Astrocyte (in vitro differentiated cells and primary cell): ENCODE measurements at regions not wholly inside any gene's neighbourhood (a gene's known extent, or its start where the extent isn't known, plus 50 kb on each side); places are given as distances from the start of the nearest gene placed in this dataset.

Experiments used
- DNase-seq: peaks from one replicate; pipeline ENCODE4 v3.0.0-alpha.2; 2010; ENCODE audit warnings: low read depth
- FAIRE-seq: peaks from 2 replicates; lab custom pipeline; 2011; peaks lifted over from hg19 to GRCh38; lab: Jason Lieb, UNC
- H2AFZ ChIP-seq: 2 replicates; pipeline ENCODE4 v1.6.0; 2012; ENCODE audit warnings: low read depth, low read length, inconsistent platforms
- H3K27ac ChIP-seq: 2 replicates; pipeline ENCODE4 v1.5.1; 2011; ENCODE audit warnings: low read depth, low read length, inconsistent platforms
- H3K27me3 ChIP-seq: 2 replicates; pipeline ENCODE4 v1.6.0; 2011; ENCODE audit warnings: low read length, inconsistent platforms; ENCODE audit not compliant: insufficient read depth
- H3K36me3 ChIP-seq: 2 replicates; pipeline ENCODE4 v1.5.1; 2011; ENCODE audit warnings: low read length, inconsistent platforms; ENCODE audit not compliant: insufficient read depth
- H3K4me1 ChIP-seq: 2 replicates; pipeline ENCODE4 v1.5.1; 2011; ENCODE audit warnings: low read length, inconsistent platforms; ENCODE audit not compliant: insufficient read depth
- H3K4me2 ChIP-seq: 2 replicates; pipeline ENCODE4 v1.6.0; 2012; ENCODE audit warnings: low read length, inconsistent platforms
- H3K4me3 ChIP-seq: 2 replicates; pipeline ENCODE4 v1.5.1; 2011; ENCODE audit warnings: low read depth, mild to moderate bottlenecking, low read length, inconsistent platforms; ENCODE audit not compliant: insufficient read depth
- H3K79me2 ChIP-seq: 2 replicates; pipeline ENCODE4 v1.6.0; 2012; ENCODE audit warnings: mild to moderate bottlenecking, low read length, inconsistent platforms; ENCODE audit not compliant: insufficient read depth
- H3K9ac ChIP-seq: 2 replicates; pipeline ENCODE4 v1.6.0; 2012; ENCODE audit warnings: mild to moderate bottlenecking, low read length, inconsistent platforms
- H3K9me3 ChIP-seq: 2 replicates; pipeline ENCODE4 v1.5.1; 2012; ENCODE audit warnings: low read depth, mild to moderate bottlenecking, low read length, inconsistent platforms; ENCODE audit not compliant: insufficient read depth
- H4K20me1 ChIP-seq: 2 replicates; pipeline ENCODE4 v1.6.0; 2012; ENCODE audit warnings: low read length, inconsistent platforms; ENCODE audit not compliant: insufficient read depth
- H3K27ac Mint-ChIP-seq: one replicate; pipeline ENCODE4 v1.8.0; 2021; ENCODE audit warnings: mild to moderate bottlenecking, mixed read lengths; ENCODE audit not compliant: unreplicated experiment
- H3K27me3 Mint-ChIP-seq: one replicate; pipeline ENCODE4 v1.8.0; 2021; ENCODE audit warnings: low read depth, mixed read lengths; ENCODE audit not compliant: unreplicated experiment
- H3K36me3 Mint-ChIP-seq: one replicate; pipeline ENCODE4 v1.8.0; 2021; ENCODE audit warnings: low read depth, mixed read lengths; ENCODE audit not compliant: unreplicated experiment
- H3K4me1 Mint-ChIP-seq: one replicate; pipeline ENCODE4 v1.8.0; 2021; ENCODE audit warnings: low read depth, mixed read lengths; ENCODE audit not compliant: unreplicated experiment
- H3K4me3 Mint-ChIP-seq: one replicate; pipeline ENCODE4 v1.8.0; 2021; ENCODE audit warnings: mild to moderate bottlenecking, moderate library complexity, mixed read lengths; ENCODE audit not compliant: unreplicated experiment
- H3K9me3 Mint-ChIP-seq: one replicate; pipeline ENCODE4 v1.8.0; 2021; ENCODE audit warnings: mild to moderate bottlenecking, mixed read lengths; ENCODE audit not compliant: unreplicated experiment
- EZH2 ChIP-seq: IDR thresholded peaks from 2 replicates; pipeline ENCODE4 v1.6.1; 2012; ENCODE audit warnings: mild to moderate bottlenecking, low read length, inconsistent platforms; ENCODE audit not compliant: insufficient read depth
- TF ChIP-seq, protein P1 (sequence below): IDR thresholded peaks from 2 replicates; pipeline ENCODE4 v1.5.1; 2011; ENCODE audit warnings: low read depth, mild to moderate bottlenecking, inconsistent platforms, low read length, moderate library complexity; ENCODE audit not compliant: insufficient read depth

DNA sequence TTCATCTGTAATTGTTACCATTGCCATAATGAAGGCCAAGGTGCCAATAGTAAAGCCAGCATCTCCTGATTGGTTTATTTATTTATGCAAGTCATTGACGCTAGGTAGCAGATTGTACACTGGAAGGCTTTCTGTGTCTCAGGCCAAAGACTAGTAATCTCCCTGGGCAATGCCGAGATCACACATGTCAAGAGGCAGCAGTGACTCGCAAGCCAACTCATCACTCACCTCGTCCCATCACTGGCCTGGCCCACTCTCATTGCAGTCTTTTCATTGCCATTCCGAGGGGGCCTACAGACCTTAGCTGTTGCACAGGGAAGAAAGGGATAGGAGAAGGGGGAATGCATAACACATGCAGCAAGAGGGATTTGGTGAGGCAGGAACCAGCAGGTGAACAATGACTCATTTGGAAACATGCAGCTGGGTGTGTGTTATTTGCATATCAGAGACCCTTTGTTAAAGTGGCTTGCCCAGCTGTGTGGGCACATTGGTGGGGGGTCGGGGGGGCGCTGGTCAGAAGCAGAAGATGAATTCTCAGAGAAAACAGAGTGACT, 448.7 kb upstream of the HNRNPA3 start:
- no peak overlapping the region for H3K9ac ChIP-seq
- H3K27me3 Mint-ChIP-seq = peaks cover 2% of the 10 kb centered on the region
- H3K4me2 ChIP-seq = no peak overlapping the region
- no peak overlapping the region for H2AFZ ChIP-seq
- no peak overlapping the region for H3K27ac Mint-ChIP-seq
- TF ChIP-seq, protein P1, sequence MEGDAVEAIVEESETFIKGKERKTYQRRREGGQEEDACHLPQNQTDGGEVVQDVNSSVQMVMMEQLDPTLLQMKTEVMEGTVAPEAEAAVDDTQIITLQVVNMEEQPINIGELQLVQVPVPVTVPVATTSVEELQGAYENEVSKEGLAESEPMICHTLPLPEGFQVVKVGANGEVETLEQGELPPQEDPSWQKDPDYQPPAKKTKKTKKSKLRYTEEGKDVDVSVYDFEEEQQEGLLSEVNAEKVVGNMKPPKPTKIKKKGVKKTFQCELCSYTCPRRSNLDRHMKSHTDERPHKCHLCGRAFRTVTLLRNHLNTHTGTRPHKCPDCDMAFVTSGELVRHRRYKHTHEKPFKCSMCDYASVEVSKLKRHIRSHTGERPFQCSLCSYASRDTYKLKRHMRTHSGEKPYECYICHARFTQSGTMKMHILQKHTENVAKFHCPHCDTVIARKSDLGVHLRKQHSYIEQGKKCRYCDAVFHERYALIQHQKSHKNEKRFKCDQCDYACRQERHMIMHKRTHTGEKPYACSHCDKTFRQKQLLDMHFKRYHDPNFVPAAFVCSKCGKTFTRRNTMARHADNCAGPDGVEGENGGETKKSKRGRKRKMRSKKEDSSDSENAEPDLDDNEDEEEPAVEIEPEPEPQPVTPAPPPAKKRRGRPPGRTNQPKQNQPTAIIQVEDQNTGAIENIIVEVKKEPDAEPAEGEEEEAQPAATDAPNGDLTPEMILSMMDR = no peak
- TF ChIP-seq EZH2 = no peak
- FAIRE-seq (no peak), DNase-seq (no peak)
- H3K36me3 ChIP-seq = no peaks in the 10 kb centered on the region
- H3K36me3 Mint-ChIP-seq = no peaks in the 10 kb centered on the region
- H3K4me1 ChIP-seq = no peaks in the 10 kb centered on the region
- H3K9me3 ChIP-seq = no peaks in the 10 kb centered on the region
- H3K4me3 ChIP-seq = no peak overlapping the region
- peaks cover 1% of the 10 kb centered on the region for H3K9me3 Mint-ChIP-seq
- H3K4me3 Mint-ChIP-seq = no peak overlapping the region
- no peaks in the 10 kb centered on the region for H4K20me1 ChIP-seq
- H3K27me3 ChIP-seq = no peaks in the 10 kb centered on the region
- no peak overlapping the region for H3K27ac ChIP-seq
- no peaks in the 10 kb centered on the region for H3K4me1 Mint-ChIP-seq
- no peaks in the 10 kb centered on the region for H3K79me2 ChIP-seq

DNA sequence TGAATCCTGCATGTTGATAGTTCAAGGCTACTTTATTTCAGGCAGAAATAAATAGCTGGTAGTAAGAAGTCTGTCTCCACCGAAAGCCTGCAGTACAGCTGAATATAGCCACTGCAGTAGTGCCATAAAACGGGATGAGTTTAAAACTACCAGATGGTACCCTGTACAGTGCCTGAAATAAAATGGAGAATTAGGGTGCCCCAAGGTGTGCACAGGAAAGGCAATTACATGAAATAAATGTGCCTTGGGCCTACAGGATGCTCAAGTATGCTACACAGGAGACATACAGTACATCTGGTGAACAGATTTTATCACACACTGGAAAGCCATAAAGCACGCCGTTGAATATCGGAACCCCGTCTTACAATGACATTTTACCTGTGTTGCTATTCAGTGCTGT, 447.7 kb upstream of the HNRNPA3 start:
- H3K27ac Mint-ChIP-seq = no peak overlapping the region

DNA sequence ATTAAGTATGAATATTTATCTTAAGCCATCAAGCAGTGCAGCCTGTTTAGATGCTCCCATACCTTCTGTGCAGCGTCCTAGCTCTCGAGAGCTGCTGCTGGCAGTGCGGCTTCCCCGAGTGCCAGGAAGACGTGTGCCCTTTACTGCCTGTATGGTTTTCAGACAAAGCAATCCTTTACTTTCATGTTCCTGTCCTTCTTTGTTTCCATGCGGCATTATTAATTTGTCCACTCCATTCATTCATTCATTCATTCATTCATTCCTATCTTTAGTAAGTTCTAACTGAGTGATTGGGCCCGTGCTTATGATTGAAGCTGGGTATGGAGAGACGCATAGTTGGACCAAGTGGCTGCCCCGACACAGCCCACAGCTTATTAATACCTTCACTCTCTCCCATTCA, 446.6 kb upstream of the HNRNPA3 start:
- H3K4me3 Mint-ChIP-seq = no peak overlapping the region
- no peak for FAIRE-seq
- no peaks in the 10 kb centered on the region for H3K36me3 Mint-ChIP-seq
- no peaks in the 10 kb centered on the region for H3K36me3 ChIP-seq
- H2AFZ ChIP-seq = no peak overlapping the region
- no peak overlapping the region for H3K4me3 ChIP-seq
- no peaks in the 10 kb centered on the region for H3K4me1 Mint-ChIP-seq
- no peaks in the 10 kb centered on the region for H3K4me1 ChIP-seq
- H3K9me3 Mint-ChIP-seq = peaks cover 1% of the 10 kb centered on the region
- H3K27ac ChIP-seq = no peak overlapping the region
- no peak for DNase-seq
- H3K9me3 ChIP-seq = no peaks in the 10 kb centered on the region
- TF ChIP-seq EZH2 = no peak
- TF ChIP-seq, protein P1 = no peak
- H3K27me3 Mint-ChIP-seq = peaks cover 2% of the 10 kb centered on the region
- H3K79me2 ChIP-seq = no peaks in the 10 kb centered on the region
- no peaks in the 10 kb centered on the region for H4K20me1 ChIP-seq
- H3K27me3 ChIP-seq = no peaks in the 10 kb centered on the region
- no peak overlapping the region for H3K27ac Mint-ChIP-seq
- H3K9ac ChIP-seq = no peak overlapping the region
- H3K4me2 ChIP-seq = no peak overlapping the region

More for the DNA sequence above, 447.7 kb upstream of the HNRNPA3 start:
- Mint-ChIP-seq H3K9me3 (peaks cover 1% of the 10 kb centered on the region), H3K27me3 (peaks cover 2% of the 10 kb centered on the region), H3K4me1 (no peaks in the 10 kb centered on the region), H3K36me3 (no peaks in the 10 kb centered on the region), H3K4me3 (no peak overlapping the region)
- Histone ChIP-seq H3K4me3 (no peak overlapping the region), H2AFZ (no peak overlapping the region), H3K79me2 (no peaks in the 10 kb centered on the region), H3K36me3 (no peaks in the 10 kb centered on the region), H3K9ac (no peak overlapping the region), H3K27me3 (no peaks in the 10 kb centered on the region), H3K4me2 (no peak overlapping the region), H3K9me3 (no peaks in the 10 kb centered on the region), H3K27ac (no peak overlapping the region), H4K20me1 (no peaks in the 10 kb centered on the region), H3K4me1 (no peaks in the 10 kb centered on the region)
- DNase-seq = no peak
- no peak for FAIRE-seq
- TF ChIP-seq, protein P1 = no peak
- TF ChIP-seq EZH2 = no peak
